HAP-1 (cell line): ENCODE measurements at regions not wholly inside any gene's neighbourhood (a gene's known extent, or its start where the extent isn't known, plus 50 kb on each side); places are given as distances from the start of the nearest gene placed in this dataset.
"Not testable (repeated sequence)": the region's sequence is repeated elsewhere in the genome, so short reads cannot be mapped to it uniquely, and the experiment has no call there.

Experiments used
- DNase-seq, 2 experiments: peaks; one replicate each; pipeline ENCODE4 v3.0.0-alpha.2; 2016 to 2020; ENCODE audit warnings: low spot score in 2 of 2
- H3K27me3 ChIP-seq: fragments of 250-450 bp; sonication (Bioruptor Pico); 2 replicates; pipeline ENCODE4 v1.5.1; 2020; ENCODE audit warnings: low read depth, mild to moderate bottlenecking, moderate library complexity
- H3K36me3 ChIP-seq: fragments of 250-450 bp; sonication (Bioruptor Pico); replicated peaks from 2 replicates; pipeline ENCODE4 v1.5.1; 2020; ENCODE audit warnings: mild to moderate bottlenecking
- H3K4me1 ChIP-seq: fragments of 250-450 bp; sonication (Bioruptor Pico); 2 replicates; pipeline ENCODE4 v1.5.1; 2020; ENCODE audit warnings: mild to moderate bottlenecking
- H3K4me3 ChIP-seq: fragments of 250-450 bp; sonication (Bioruptor Pico); 2 replicates; pipeline ENCODE4 v1.5.1; 2020; ENCODE audit warnings: mild to moderate bottlenecking, moderate library complexity
- H3K9me3 ChIP-seq: fragments of 250-450 bp; sonication (Bioruptor Pico); 2 replicates; pipeline ENCODE4 v1.5.1; 2020; ENCODE audit warnings: mild to moderate bottlenecking, moderate library complexity
- in situ Hi-C: fragments of 300-500 bp; cut with MboI; formaldehyde crosslinking; loops from 3 replicates; pipeline ENCODE4 v1.14.3; 2020; ENCODE audit warnings: low sequenced_read_pairs, inconsistent platforms, mixed read lengths

DNA sequence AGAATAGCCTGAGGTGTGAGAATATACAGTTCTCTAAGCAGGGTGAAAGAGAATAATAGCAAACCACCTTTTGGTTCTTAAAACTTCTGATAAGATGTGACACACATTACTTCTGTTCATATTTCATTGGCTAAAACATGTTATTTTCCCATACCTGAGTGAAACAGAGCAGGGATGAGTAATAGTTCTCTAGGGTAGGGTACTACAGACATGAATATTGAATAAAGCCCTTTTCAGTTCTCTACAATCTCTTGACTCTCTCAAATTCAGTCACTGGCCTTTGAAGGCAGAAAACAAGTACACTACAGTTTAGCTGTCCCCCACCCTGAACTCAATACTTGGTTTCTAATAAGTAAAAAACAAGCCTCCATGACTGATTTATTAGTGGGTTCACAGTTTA is 454.1 kb upstream of the MDGA2 start:
- Histone ChIP-seq H3K4me1 (no peaks in the 10 kb centered on the region), H3K27me3 (no peaks in the 10 kb centered on the region), H3K36me3 (no peaks in the 10 kb centered on the region), H3K9me3 (no peaks in the 10 kb centered on the region), H3K4me3 (no peak overlapping the region)
- in situ Hi-C loops, result no loop called here
- no peak for DNase-seq

- Histone ChIP-seq H3K9me3 (no peaks in the 10 kb centered on the region), H3K4me1 (no peaks in the 10 kb centered on the region), H3K36me3 (no peaks in the 10 kb centered on the region), H3K27me3 (no peaks in the 10 kb centered on the region), H3K4me3 (no peak overlapping the region)
- DNase-seq, result no peak
- in situ Hi-C loops, result no loop called here
These were observed 452.3 kb upstream of the MDGA2 start for GRCh38 chr14:48127674-48128073.

- no peaks in the 10 kb centered on the region for H3K27me3 ChIP-seq
- no peaks in the 10 kb centered on the region for H3K4me1 ChIP-seq
- H3K9me3 ChIP-seq, result no peaks in the 10 kb centered on the region
- H3K4me3 ChIP-seq, result no peak overlapping the region
- in situ Hi-C loops, result no loop called here
- no peak for DNase-seq
- H3K36me3 ChIP-seq, result no peaks in the 10 kb centered on the region
These were observed 450.2 kb upstream of the MDGA2 start for GRCh38 chr14:48125654-48126053.

GRCh38 chr14:48113713-48114112 is 438.3 kb upstream of the MDGA2 start:
- Histone ChIP-seq H3K9me3 (no peaks in the 10 kb centered on the region), H3K27me3 (no peaks in the 10 kb centered on the region), H3K4me1 (no peaks in the 10 kb centered on the region), H3K4me3 (no peak overlapping the region), H3K36me3 (no peaks in the 10 kb centered on the region)
- in situ Hi-C loops, result no loop called here
- DNase-seq, result no peak

DNA sequence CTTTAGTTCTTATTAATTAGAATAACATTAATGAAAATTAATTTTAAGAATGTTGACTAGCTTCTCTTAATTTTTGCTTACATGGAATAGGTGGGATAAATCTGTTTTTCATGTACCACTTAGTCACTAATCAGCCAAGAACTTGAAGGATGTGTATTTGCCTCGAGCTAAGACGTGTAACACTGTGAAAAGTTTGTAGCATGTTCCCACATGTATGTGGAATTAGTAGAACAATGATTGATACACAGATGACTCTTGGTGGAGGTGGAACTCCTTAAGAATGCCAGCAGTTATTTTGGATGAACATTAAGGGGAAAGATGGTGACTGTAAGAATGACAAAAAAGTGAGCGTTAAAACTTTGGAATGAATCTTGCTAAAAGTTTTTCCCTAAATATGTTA is 435.7 kb upstream of the MDGA2 start:
- H3K4me1 ChIP-seq, result no peaks in the 10 kb centered on the region
- DNase-seq, result no peak
- H3K36me3 ChIP-seq, result no peaks in the 10 kb centered on the region
- H3K4me3 ChIP-seq, result no peak overlapping the region
- in situ Hi-C loops, result no loop called here
- H3K27me3 ChIP-seq, result no peaks in the 10 kb centered on the region
- no peaks in the 10 kb centered on the region for H3K9me3 ChIP-seq

DNA sequence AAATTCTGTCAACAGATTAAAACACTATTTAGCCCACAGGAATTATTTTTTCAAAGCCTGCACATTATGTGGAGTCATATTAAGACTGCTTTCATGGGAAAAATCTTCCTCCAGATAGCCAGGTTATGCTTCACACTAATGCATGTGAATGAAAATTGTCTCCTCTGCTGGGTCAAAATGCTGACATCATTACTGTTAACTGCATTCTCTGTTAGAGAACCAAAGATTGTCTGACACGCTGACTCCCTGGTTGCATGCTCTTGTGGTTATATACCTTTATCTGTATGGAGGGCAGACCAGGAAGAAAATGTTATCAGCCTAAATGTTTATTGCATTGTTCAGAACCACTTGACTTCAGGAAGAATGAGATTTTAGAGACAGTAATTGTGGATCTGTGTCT is 432.2 kb upstream of the MDGA2 start:
- no peaks in the 10 kb centered on the region for H3K36me3 ChIP-seq
- DNase-seq, result no peak
- no peak overlapping the region for H3K4me3 ChIP-seq
- H3K4me1 ChIP-seq, result no peaks in the 10 kb centered on the region
- in situ Hi-C loops, result no loop called here
- no peaks in the 10 kb centered on the region for H3K9me3 ChIP-seq
- H3K27me3 ChIP-seq, result no peaks in the 10 kb centered on the region

- H3K9me3 ChIP-seq, result no peaks in the 10 kb centered on the region
- no peaks in the 10 kb centered on the region for H3K36me3 ChIP-seq
- no peaks in the 10 kb centered on the region for H3K27me3 ChIP-seq
- H3K4me1 ChIP-seq, result no peaks in the 10 kb centered on the region
- no peak overlapping the region for H3K4me3 ChIP-seq
- in situ Hi-C loops, result no loop called here
- no peak for DNase-seq
These were observed 421.5 kb upstream of the MDGA2 start for GRCh38 chr14:48096897-48097296.

DNA sequence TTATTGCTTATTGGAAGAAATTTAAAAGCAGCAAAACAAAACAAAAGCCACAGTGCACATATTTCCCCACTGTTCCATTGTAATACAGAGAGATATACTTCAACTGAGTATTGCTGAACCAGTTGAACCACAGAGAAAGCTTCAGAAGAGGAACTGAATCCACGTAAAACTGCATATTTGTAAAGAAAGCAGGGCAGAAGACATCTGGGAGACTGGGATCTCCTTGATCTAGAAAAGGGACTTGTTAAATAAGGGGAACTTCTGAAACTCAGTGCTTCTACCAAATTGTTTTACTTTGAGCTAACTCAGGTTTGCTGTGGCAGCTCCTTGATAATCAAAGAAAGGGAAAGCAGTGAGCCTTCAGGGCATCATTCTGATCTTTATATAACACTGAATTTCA is 411.1 kb upstream of the MDGA2 start:
- no peak for DNase-seq
- no peaks in the 10 kb centered on the region for H3K9me3 ChIP-seq
- in situ Hi-C loops, result no loop called here
- no peaks in the 10 kb centered on the region for H3K4me1 ChIP-seq
- H3K4me3 ChIP-seq, result no peak overlapping the region
- no peaks in the 10 kb centered on the region for H3K36me3 ChIP-seq
- H3K27me3 ChIP-seq, result no peaks in the 10 kb centered on the region

DNA sequence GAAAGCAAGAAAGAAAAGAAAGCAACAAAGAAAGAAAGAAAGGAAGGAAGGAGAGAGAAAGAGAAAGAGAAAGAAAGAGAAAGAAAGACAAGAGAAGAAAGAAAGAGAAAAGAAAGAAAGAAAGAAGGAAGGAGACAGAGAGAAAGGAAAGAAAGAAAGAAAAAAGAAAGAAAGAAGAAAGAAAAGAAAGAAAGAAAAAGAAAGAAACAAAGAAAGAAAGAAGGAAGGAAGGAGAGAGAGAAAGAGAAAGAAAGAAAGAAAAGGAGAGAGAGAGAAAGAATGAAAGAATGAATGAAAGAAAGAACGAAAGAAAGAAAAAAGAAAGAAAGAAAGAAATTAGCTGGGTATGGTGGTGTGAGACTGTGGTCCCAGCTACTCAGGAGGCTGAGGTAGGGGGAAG is 400.1 kb upstream of the MDGA2 start:
- H3K9me3 ChIP-seq, result peaks cover 4% of the 10 kb centered on the region; the same call in 1 of the 2 replicates
- H3K4me3 ChIP-seq, result no peak overlapping the region
- in situ Hi-C loops, result no loop called here
- no peaks in the 10 kb centered on the region for H3K4me1 ChIP-seq
- no peaks in the 10 kb centered on the region for H3K27me3 ChIP-seq
- no peak for DNase-seq
- H3K36me3 ChIP-seq, result no peaks in the 10 kb centered on the region

- in situ Hi-C loops, result no loop called here
- H3K9me3 ChIP-seq, result no peaks in the 10 kb centered on the region; the same call in 1 of the 2 replicates
- no peak overlapping the region for H3K4me3 ChIP-seq
- no peaks in the 10 kb centered on the region for H3K36me3 ChIP-seq
- no peaks in the 10 kb centered on the region for H3K27me3 ChIP-seq
- H3K4me1 ChIP-seq, result no peaks in the 10 kb centered on the region
- no peak for DNase-seq
These were observed 377.6 kb upstream of the MDGA2 start for GRCh38 chr14:48052973-48053372.

GRCh38 chr14:48035836-48036235 is 360.4 kb upstream of the MDGA2 start:
- Histone ChIP-seq H3K36me3 (no peaks in the 10 kb centered on the region), H3K4me3 (no peak overlapping the region), H3K4me1 (no peaks in the 10 kb centered on the region), H3K27me3 (no peaks in the 10 kb centered on the region), H3K9me3 (no peaks in the 10 kb centered on the region; the same call in 1 of the 2 replicates)
- no peak for DNase-seq
- in situ Hi-C loops, result no loop called here

DNA sequence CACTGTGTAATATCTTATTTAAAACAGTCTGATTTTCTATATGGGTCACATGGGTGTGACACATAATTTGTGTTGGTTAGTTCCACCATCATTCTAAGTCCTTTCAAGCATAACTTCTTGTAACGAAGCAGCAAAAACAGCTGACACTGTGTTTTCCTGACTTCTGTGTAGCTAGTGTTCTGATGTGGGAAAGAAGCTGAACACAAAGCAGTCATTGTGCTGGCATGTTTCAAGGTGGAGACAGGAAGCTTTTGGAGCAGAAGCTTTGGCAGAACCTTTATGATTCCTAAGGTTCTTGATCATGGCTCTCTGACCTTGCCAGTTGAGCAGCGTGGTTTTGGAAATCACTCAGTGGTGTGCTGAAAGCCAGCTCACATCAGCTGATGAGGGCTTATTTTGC is 351.7 kb upstream of the MDGA2 start:
- Histone ChIP-seq H3K27me3 (no peaks in the 10 kb centered on the region), H3K4me3 (no peak overlapping the region), H3K9me3 (0 out of 2 replicates have a peak, but pooled peaks cover 3% of the 10 kb centered on the region), H3K4me1 (no peaks in the 10 kb centered on the region), H3K36me3 (no peaks in the 10 kb centered on the region)
- in situ Hi-C loops, result no loop called here
- DNase-seq, result no peak

GRCh38 chr14:48023881-48024280 is 348.5 kb upstream of the MDGA2 start:
- DNase-seq, result no peak

DNA sequence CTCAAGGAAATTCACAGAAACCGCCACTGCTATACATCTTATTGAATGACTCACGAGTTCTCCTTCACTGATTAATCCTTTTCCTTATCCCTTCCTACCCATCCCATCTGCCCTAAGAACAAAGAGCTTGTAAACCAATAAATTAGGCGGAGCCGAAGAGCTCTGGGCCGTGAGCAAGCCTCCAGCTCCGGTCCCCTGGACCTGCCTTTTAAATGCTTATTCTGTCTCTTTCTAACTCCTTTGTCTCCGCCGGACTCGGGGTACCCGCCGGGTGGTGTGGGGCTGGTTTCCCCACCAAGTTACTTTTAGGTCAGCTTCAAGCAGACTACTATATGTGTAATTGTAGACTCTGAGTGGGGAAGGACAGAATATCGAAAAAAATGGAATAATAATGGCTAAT is 336.1 kb upstream of the MDGA2 start:
- H3K9me3 ChIP-seq, H3K4me3 ChIP-seq, DNase-seq, in situ Hi-C loops, H3K4me1 ChIP-seq, H3K36me3 ChIP-seq, H3K27me3 ChIP-seq: not testable (repeated sequence)

More at GRCh38 chr14:48023881-48024280, 348.5 kb upstream of the MDGA2 start:
- Histone ChIP-seq H3K36me3 (no peaks in the 10 kb centered on the region), H3K9me3 (no peaks in the 10 kb centered on the region), H3K4me1 (no peaks in the 10 kb centered on the region), H3K4me3 (no peak overlapping the region), H3K27me3 (no peaks in the 10 kb centered on the region)
- in situ Hi-C loops, result no loop called here

DNA sequence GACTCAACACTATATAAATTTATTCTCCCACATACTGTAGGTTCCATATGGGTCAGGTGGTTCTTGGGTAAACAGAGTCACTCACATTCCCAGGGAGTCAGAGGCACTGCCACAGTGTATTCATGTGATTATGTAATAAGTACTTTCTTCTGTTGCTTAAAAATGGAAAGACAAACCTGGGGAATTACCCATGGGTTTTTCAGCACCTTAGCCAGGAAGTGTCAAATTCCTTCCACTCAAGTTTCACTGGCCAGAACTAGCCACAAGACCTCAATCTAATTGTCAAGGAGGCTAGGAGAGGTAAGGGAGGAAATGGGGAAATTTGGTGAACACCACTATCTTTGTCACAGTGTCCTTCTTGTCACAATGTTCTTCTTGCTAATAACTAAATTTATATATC is 333.2 kb upstream of the MDGA2 start:
- Histone ChIP-seq H3K36me3 (no peaks in the 10 kb centered on the region), H3K9me3 (no peaks in the 10 kb centered on the region), H3K4me3 (no peak overlapping the region), H3K27me3 (no peaks in the 10 kb centered on the region), H3K4me1 (no peaks in the 10 kb centered on the region)
- in situ Hi-C loops, result no loop called here
- no peak for DNase-seq
